ENCODE measurements at regions not wholly inside any gene's neighbourhood (a gene's known extent, or its start where the extent isn't known, plus 50 kb on each side); places are given as distances from the start of the nearest gene placed in this dataset.

DNA sequence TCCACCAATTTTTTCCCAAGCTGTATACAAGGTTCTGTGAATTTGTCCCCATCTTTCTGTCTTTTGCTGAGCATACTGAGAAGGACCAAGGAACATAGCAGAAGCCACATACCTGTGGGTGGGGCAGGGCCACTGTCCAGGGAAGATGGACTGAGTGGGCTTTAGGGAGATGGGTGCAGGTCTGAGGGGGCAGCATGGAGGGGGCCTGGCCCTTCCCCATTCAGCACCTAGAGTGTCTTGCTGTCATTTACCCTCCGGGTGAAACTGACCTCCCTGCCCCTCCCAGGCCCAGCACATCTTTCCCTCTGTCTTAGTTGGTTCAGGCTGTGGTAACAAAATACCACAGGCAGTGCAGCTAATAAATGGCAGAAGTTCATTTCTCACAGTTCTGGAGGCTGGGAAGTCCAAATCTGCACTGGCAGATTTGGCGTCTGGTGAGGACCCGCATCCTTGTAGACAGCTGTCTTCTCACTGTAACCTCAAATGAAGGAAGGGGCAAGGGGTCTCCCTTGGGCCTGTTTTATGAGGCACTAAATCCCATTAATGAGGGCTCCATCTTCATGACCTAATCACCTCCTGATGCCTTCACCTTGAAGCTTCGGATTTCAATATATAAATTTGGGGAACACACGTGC, 180.0 kb upstream of the SMAD3 start:
- TF ChIP-seq, protein P1, sequence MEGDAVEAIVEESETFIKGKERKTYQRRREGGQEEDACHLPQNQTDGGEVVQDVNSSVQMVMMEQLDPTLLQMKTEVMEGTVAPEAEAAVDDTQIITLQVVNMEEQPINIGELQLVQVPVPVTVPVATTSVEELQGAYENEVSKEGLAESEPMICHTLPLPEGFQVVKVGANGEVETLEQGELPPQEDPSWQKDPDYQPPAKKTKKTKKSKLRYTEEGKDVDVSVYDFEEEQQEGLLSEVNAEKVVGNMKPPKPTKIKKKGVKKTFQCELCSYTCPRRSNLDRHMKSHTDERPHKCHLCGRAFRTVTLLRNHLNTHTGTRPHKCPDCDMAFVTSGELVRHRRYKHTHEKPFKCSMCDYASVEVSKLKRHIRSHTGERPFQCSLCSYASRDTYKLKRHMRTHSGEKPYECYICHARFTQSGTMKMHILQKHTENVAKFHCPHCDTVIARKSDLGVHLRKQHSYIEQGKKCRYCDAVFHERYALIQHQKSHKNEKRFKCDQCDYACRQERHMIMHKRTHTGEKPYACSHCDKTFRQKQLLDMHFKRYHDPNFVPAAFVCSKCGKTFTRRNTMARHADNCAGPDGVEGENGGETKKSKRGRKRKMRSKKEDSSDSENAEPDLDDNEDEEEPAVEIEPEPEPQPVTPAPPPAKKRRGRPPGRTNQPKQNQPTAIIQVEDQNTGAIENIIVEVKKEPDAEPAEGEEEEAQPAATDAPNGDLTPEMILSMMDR (conservative IDR thresholded peaks at IDR 0.05) = no peak
- no peak for TF ChIP-seq ZFX (IDR thresholded peaks at IDR 0.05)
